T-helper 2 cell treated with Interferon-gamma antibody and Interleukin-4, amounts not matched to agents 100 ng/mL and 5 ng/mL, for 36 hours (primary cell): ENCODE measurements at regions not wholly inside any gene's neighbourhood (a gene's known extent, or its start where the extent isn't known, plus 50 kb on each side); places are given as distances from the start of the nearest gene placed in this dataset.

Experiments used
- intact Hi-C: fragments of 100-400 bp; cut with micrococcal nuclease; formaldehyde crosslinking; loops from one replicate; pipeline ENCODE4 v1.15.1; 2023

GRCh38 chr6:145381941-145382340, 353.4 kb downstream of the EPM2A start:
- intact Hi-C loops = no loop called here

GRCh38 chr6:145383428-145383827, 351.9 kb downstream of the EPM2A start:
- intact Hi-C loops = no loop called here

GRCh38 chr6:145384503-145384902, 350.8 kb downstream of the EPM2A start:
- intact Hi-C loops = no loop called here

- intact Hi-C loops = no loop called here
These were observed 338.8 kb downstream of the EPM2A start for GRCh38 chr6:145396499-145396898.

GRCh38 chr6:145400508-145400907, 334.8 kb downstream of the EPM2A start:
- intact Hi-C loops = no loop called here

GRCh38 chr6:145405006-145405551, 330.2 kb downstream of the EPM2A start:
- intact Hi-C loops = no loop called here

- intact Hi-C loops = no loop called here
These were observed 328.5 kb downstream of the EPM2A start for GRCh38 chr6:145406783-145407182.

- intact Hi-C loops = no loop called here
These were observed 319.7 kb downstream of the EPM2A start for GRCh38 chr6:145415616-145416015.

GRCh38 chr6:145420599-145420998, 314.7 kb downstream of the EPM2A start:
- intact Hi-C loops = no loop called here

GRCh38 chr6:145423936-145424335, 311.4 kb downstream of the EPM2A start:
- intact Hi-C loops = no loop called here

GRCh38 chr6:145427232-145427631, 308.1 kb downstream of the EPM2A start:
- intact Hi-C loops = no loop called here

- intact Hi-C loops = no loop called here
These were observed 306.6 kb downstream of the EPM2A start for GRCh38 chr6:145428706-145429105.

GRCh38 chr6:145442110-145442509, 293.2 kb downstream of the EPM2A start:
- intact Hi-C loops = no loop called here

GRCh38 chr6:145445674-145446073, 289.6 kb downstream of the EPM2A start:
- intact Hi-C loops = no loop called here

GRCh38 chr6:145451029-145451428, 284.3 kb downstream of the EPM2A start:
- intact Hi-C loops = no loop called here

- intact Hi-C loops = no loop called here
These were observed 281.9 kb downstream of the EPM2A start for GRCh38 chr6:145453376-145453775.

GRCh38 chr6:145454006-145454405, 281.3 kb downstream of the EPM2A start:
- intact Hi-C loops = no loop called here

- intact Hi-C loops = no loop called here
These were observed 277.8 kb downstream of the EPM2A start for GRCh38 chr6:145457556-145457955.

- intact Hi-C loops = no loop called here
These were observed 266.8 kb downstream of the EPM2A start for GRCh38 chr6:145468534-145468933.

- intact Hi-C loops = no loop called here
These were observed 266.3 kb downstream of the EPM2A start for GRCh38 chr6:145469021-145469420.

GRCh38 chr6:145475794-145476396, 259.4 kb downstream of the EPM2A start:
- intact Hi-C loops = no loop called here

- intact Hi-C loops = no loop called here
These were observed 255.3 kb downstream of the EPM2A start for GRCh38 chr6:145480024-145480423.

GRCh38 chr6:145483191-145483996, 251.9 kb downstream of the EPM2A start:
- intact Hi-C loops = no loop called here
